SU-DHL-6 (cell line): ENCODE measurements at regions not wholly inside any gene's neighbourhood (a gene's known extent, or its start where the extent isn't known, plus 50 kb on each side); places are given as distances from the start of the nearest gene placed in this dataset.

Experiments used
- CTCF ChIP-seq: fragments of 200-600 bp; sonication (generic); IDR thresholded peaks from one replicate; pipeline ENCODE4 v1.5.1; 2017; ENCODE audit warnings: antibody characterized with exemption, mild to moderate bottlenecking, low read length, moderate library complexity; ENCODE audit not compliant: insufficient read depth, poor library complexity, severe bottlenecking
- EZH2phosphoT487 ChIP-seq: fragments of 200-600 bp; sonication (generic), shearing (Covaris generic); conservative IDR thresholded peaks from 2 replicates; pipeline ENCODE4 v1.6.1; 2018; ENCODE audit warnings: mild to moderate bottlenecking, antibody characterized with exemption, low read length, moderate library complexity, mixed read lengths

- TF ChIP-seq EZH2phosphoT487 (no peak), CTCF (no peak)
Observed at GRCh38 chr4:141432000-141432712, 204.2 kb upstream of the IL15 start.
